PFSK-1 (cell line): ENCODE measurements at regions not wholly inside any gene's neighbourhood (a gene's known extent, or its start where the extent isn't known, plus 50 kb on each side); places are given as distances from the start of the nearest gene placed in this dataset.

Source experiments
- FOXP2 ChIP-seq: optimal IDR thresholded peaks from 2 replicates; pipeline ENCODE3; 2011; ENCODE audit warnings: borderline replicate concordance, control low read depth, inconsistent platforms; ENCODE audit not compliant: insufficient read depth; ENCODE audit errors: extremely low read length, extremely low read depth
- POLR2AphosphoS5 ChIP-seq: IDR thresholded peaks from 2 replicates; pipeline ENCODE4 v1.6.1; 2012; ENCODE audit warnings: low read depth, mild to moderate bottlenecking, control low read depth, low read length, moderate library complexity
- REST ChIP-seq, 2 experiments: IDR thresholded peaks; 2 replicates each; pipeline versions ENCODE4 v1.6.1 to v1.8.0; 2011 to 2012; ENCODE audit warnings: low read depth in 2 of 2, low read length in 2 of 2, control low read depth in 1 of 2, inconsistent platforms in 1 of 2, mild to moderate bottlenecking in 1 of 2, moderate library complexity in 1 of 2; ENCODE audit not compliant: insufficient read depth in 1 of 2
- SIN3A ChIP-seq: IDR thresholded peaks from 2 replicates; pipeline ENCODE4 v1.6.1; 2012; ENCODE audit warnings: mild to moderate bottlenecking, low read length, moderate library complexity, borderline replicate concordance; ENCODE audit not compliant: insufficient read depth
- TAF1 ChIP-seq: IDR thresholded peaks from 2 replicates; pipeline ENCODE4 v1.6.1; 2012; ENCODE audit warnings: low read length, control low read depth, borderline replicate concordance; ENCODE audit not compliant: insufficient read depth

- no peak for TF ChIP-seq SIN3A
- TF ChIP-seq TAF1 = no peak
- no peak for TF ChIP-seq POLR2AphosphoS5
- TF ChIP-seq REST (IDR thresholded peaks at IDR 0.05; ENCODE audit: insufficient read depth in 1 of 2, low read depth in 2 of 2, low read length in 2 of 2) = no peak
- TF ChIP-seq FOXP2 = no peak
Observed at GRCh38 chr12:105534068-105534467, 203.6 kb downstream of the C12orf75 start.
